Mesenchymal stem cell (in vitro differentiated cells and primary cell): ENCODE measurements at regions not wholly inside any gene's neighbourhood (a gene's known extent, or its start where the extent isn't known, plus 50 kb on each side); places are given as distances from the start of the nearest gene placed in this dataset.

Source experiments
- DNase-seq: peaks from one replicate; pipeline ENCODE4 v3.0.0-alpha.2; 2013
- H2AFZ ChIP-seq: one replicate; pipeline ENCODE4 v1.6.1; 2013; ENCODE audit warnings: low read depth, mild to moderate bottlenecking, control low read depth, inconsistent platforms, low read length, moderate library complexity
- H2AK5ac ChIP-seq: 2 replicates; pipeline ENCODE4 v1.6.1; 2013; ENCODE audit warnings: low read length, moderate library complexity, mild to moderate bottlenecking, inconsistent platforms; ENCODE audit not compliant: severe bottlenecking
- H2BK120ac ChIP-seq: one replicate; pipeline ENCODE4 v1.6.1; 2013; ENCODE audit warnings: low read depth, mild to moderate bottlenecking, inconsistent platforms, low read length, moderate library complexity
- H2BK12ac ChIP-seq, 2 experiments: one replicate each; pipeline ENCODE4 v1.6.1; 2013; ENCODE audit warnings: inconsistent platforms in 2 of 2, low read length in 2 of 2, mild to moderate bottlenecking in 2 of 2, moderate library complexity in 2 of 2, control low read depth in 1 of 2
- H2BK15ac ChIP-seq: one replicate; pipeline ENCODE4 v1.6.1; 2013; ENCODE audit warnings: mild to moderate bottlenecking, low read depth, inconsistent platforms; ENCODE audit not compliant: poor library complexity, severe bottlenecking
- H2BK5ac ChIP-seq: 2 replicates; pipeline ENCODE4 v1.6.1; 2013; ENCODE audit warnings: low read depth, mild to moderate bottlenecking, low read length, control low read depth, inconsistent platforms; ENCODE audit not compliant: poor library complexity, severe bottlenecking
- H3K14ac ChIP-seq, 2 experiments: one replicate each; pipeline ENCODE4 v1.6.1; 2013; ENCODE audit warnings: inconsistent platforms in 2 of 2, low read length in 2 of 2, control low read depth in 1 of 2, mild to moderate bottlenecking in 1 of 2, moderate library complexity in 1 of 2
- H3K18ac ChIP-seq, 2 experiments: one replicate each; pipeline ENCODE4 v1.6.1; 2013; ENCODE audit warnings: inconsistent platforms in 2 of 2, low read length in 2 of 2, control low read depth in 1 of 2, low read depth in 1 of 2, mild to moderate bottlenecking in 1 of 2
- H3K23ac ChIP-seq, 2 experiments: one replicate each; pipeline ENCODE4 v1.6.1; 2013; ENCODE audit warnings: inconsistent platforms in 2 of 2, low read length in 2 of 2, mild to moderate bottlenecking in 2 of 2, moderate library complexity in 2 of 2, control low read depth in 1 of 2
- H3K27ac ChIP-seq: 2 replicates; pipeline ENCODE4 v1.5.1; 2013; ENCODE audit warnings: mild to moderate bottlenecking, moderate library complexity, low read length, control low read depth, inconsistent platforms; ENCODE audit not compliant: poor library complexity, severe bottlenecking
- H3K27me3 ChIP-seq, 2 experiments: 2 replicates each; pipeline versions ENCODE4 v1.6.1 to v1.7.0; 2013; ENCODE audit warnings: low read length in 2 of 2, mild to moderate bottlenecking in 2 of 2, moderate library complexity in 2 of 2, control low read depth in 1 of 2, inconsistent platforms in 1 of 2; ENCODE audit not compliant: control insufficient read depth in 1 of 2, insufficient read depth in 1 of 2
- H3K36me3 ChIP-seq, 2 experiments: 2 replicates each; pipeline versions ENCODE4 v1.6.1 to v1.7.0; 2013; ENCODE audit warnings: low read length in 2 of 2, control low read depth in 1 of 2, inconsistent platforms in 1 of 2, low read depth in 1 of 2, mild to moderate bottlenecking in 1 of 2; ENCODE audit not compliant: insufficient read depth in 2 of 2, control insufficient read depth in 1 of 2
- H3K4ac ChIP-seq, 2 experiments: one replicate each; pipeline ENCODE4 v1.6.1; 2013; ENCODE audit warnings: inconsistent platforms in 2 of 2, low read length in 2 of 2, mild to moderate bottlenecking in 2 of 2, moderate library complexity in 2 of 2, control low read depth in 1 of 2, low read depth in 1 of 2
- H3K4me1 ChIP-seq: 2 replicates; pipeline ENCODE4 v1.6.1; 2013; ENCODE audit warnings: low read depth, low read length, control low read depth; ENCODE audit not compliant: control insufficient read depth, insufficient read depth
- H3K4me2 ChIP-seq: 2 replicates; pipeline ENCODE4 v1.6.1; 2013; ENCODE audit warnings: low read length, mild to moderate bottlenecking, inconsistent platforms; ENCODE audit not compliant: poor library complexity, severe bottlenecking
- H3K4me3 ChIP-seq, 2 experiments: 2 replicates each; pipeline versions ENCODE4 v1.5.1 to v1.7.0; 2013; ENCODE audit warnings: low read length in 2 of 2, mild to moderate bottlenecking in 2 of 2, control low read depth in 1 of 2, low read depth in 1 of 2; ENCODE audit not compliant: insufficient read depth in 1 of 2
- H3K79me1 ChIP-seq: replicated peaks from 2 replicates; pipeline ENCODE4 v1.6.1; 2013; ENCODE audit warnings: mild to moderate bottlenecking, control low read depth, low read length, inconsistent platforms; ENCODE audit not compliant: poor library complexity, severe bottlenecking
- H3K9ac ChIP-seq: 2 replicates; pipeline ENCODE4 v1.7.0; 2013; ENCODE audit warnings: mild to moderate bottlenecking, low read length, moderate library complexity
- H3K9me3 ChIP-seq: 2 replicates; pipeline ENCODE4 v1.7.0; 2013; ENCODE audit warnings: mild to moderate bottlenecking, low read length; ENCODE audit not compliant: control insufficient read depth
- H4K8ac ChIP-seq: one replicate; pipeline ENCODE4 v1.6.1; 2013; ENCODE audit warnings: inconsistent platforms, mild to moderate bottlenecking, low read length, moderate library complexity
- H4K91ac ChIP-seq: one replicate; pipeline ENCODE4 v1.6.1; 2013; ENCODE audit warnings: mild to moderate bottlenecking, low read length, inconsistent platforms
- WGBS: methylation state at CpG from one replicate; pipeline ENCODE4 v1.1.7; 2013; ENCODE audit warnings: mixed read lengths; 5-methylcytosine and 5-hydroxymethylcytosine counted together

GRCh38 chr4:66863481-66863880, 681.8 kb downstream of the CENPC start:
- Histone ChIP-seq H3K36me3 (no peaks in the 10 kb centered on the region), H3K4ac (no peak overlapping the region), H2AK5ac (no peak overlapping the region), H3K4me1 (no peaks in the 10 kb centered on the region), H3K14ac (no peak overlapping the region), H2BK120ac (no peak overlapping the region), H3K27ac (no peak overlapping the region), H2AFZ (no peak overlapping the region), H4K8ac (no peak overlapping the region), H3K9ac (no peak overlapping the region), H3K18ac (no peak overlapping the region), H3K27me3 (no peaks in the 10 kb centered on the region), H4K91ac (no peak overlapping the region), H3K4me3 (no peak overlapping the region), H2BK15ac (no peak overlapping the region), H3K4me2 (no peak overlapping the region), H2BK12ac (no peak overlapping the region), H2BK5ac (no peak overlapping the region), H3K9me3 (no peaks in the 10 kb centered on the region), H3K23ac (no peak overlapping the region), H3K79me1 (no peaks in the 10 kb centered on the region)
- DNase-seq, result no peak

GRCh38 chr4:66855956-66856355, 689.3 kb downstream of the CENPC start:
- Histone ChIP-seq H4K91ac (no peak overlapping the region), H2AK5ac (no peak overlapping the region), H3K9me3 (no peaks in the 10 kb centered on the region), H3K4ac (no peak overlapping the region), H3K23ac (no peak overlapping the region), H4K8ac (no peak overlapping the region), H3K4me3 (no peak overlapping the region), H3K14ac (no peak overlapping the region), H2BK120ac (no peak overlapping the region), H3K4me1 (no peaks in the 10 kb centered on the region), H3K27ac (no peak overlapping the region), H3K36me3 (no peaks in the 10 kb centered on the region), H3K4me2 (no peak overlapping the region), H2BK5ac (no peak overlapping the region), H3K27me3 (no peaks in the 10 kb centered on the region), H3K18ac (no peak overlapping the region), H3K9ac (no peak overlapping the region), H2AFZ (no peak overlapping the region), H3K79me1 (no peaks in the 10 kb centered on the region), H2BK12ac (no peak overlapping the region), H2BK15ac (no peak overlapping the region)
- no CpG with 5 or more reads among the region's 1 CpG for WGBS
- no peak for DNase-seq

- Histone ChIP-seq H3K36me3 (no peaks in the 10 kb centered on the region), H2BK5ac (no peak overlapping the region), H3K18ac (no peak overlapping the region), H3K79me1 (no peaks in the 10 kb centered on the region), H3K4me2 (no peak overlapping the region), H3K14ac (no peak overlapping the region), H3K23ac (no peak overlapping the region), H3K4ac (no peak overlapping the region), H3K9me3 (no peaks in the 10 kb centered on the region), H2AFZ (no peak overlapping the region), H2BK12ac (no peak overlapping the region), H2BK120ac (no peak overlapping the region), H4K8ac (no peak overlapping the region), H2BK15ac (no peak overlapping the region), H4K91ac (no peak overlapping the region), H2AK5ac (no peak overlapping the region), H3K4me1 (no peaks in the 10 kb centered on the region), H3K9ac (no peak overlapping the region), H3K4me3 (no peak overlapping the region), H3K27me3 (no peaks in the 10 kb centered on the region), H3K27ac (no peak overlapping the region)
- DNase-seq, result no peak
- WGBS, result 85% methylated on average over 1 of the region's 3 CpGs
Observed at GRCh38 chr4:66853845-66854244, 691.5 kb downstream of the CENPC start.

- no peak overlapping the region for H3K9ac ChIP-seq
- no peak overlapping the region for H3K4me3 ChIP-seq
- no peak overlapping the region for H2BK15ac ChIP-seq
- no peak overlapping the region for H2BK120ac ChIP-seq
- H3K23ac ChIP-seq, result no peak overlapping the region
- no peak overlapping the region for H2AK5ac ChIP-seq
- no peak overlapping the region for H4K8ac ChIP-seq
- H3K79me1 ChIP-seq, result no peaks in the 10 kb centered on the region
- no peak overlapping the region for H3K4me2 ChIP-seq
- H3K18ac ChIP-seq, result peak overlapping the region in 1 of 2 experiments; percentile 22
- H3K36me3 ChIP-seq, result no peaks in the 10 kb centered on the region
- H3K27me3 ChIP-seq, result no peaks in the 10 kb centered on the region
- 76% methylated on average over 2 of the region's 2 CpGs for WGBS
- no peak overlapping the region for H3K14ac ChIP-seq
- no peak overlapping the region for H2BK12ac ChIP-seq
- H2BK5ac ChIP-seq, result no peak overlapping the region
- H4K91ac ChIP-seq, result no peak overlapping the region
- H2AFZ ChIP-seq, result no peak overlapping the region
- no peak overlapping the region for H3K27ac ChIP-seq
- peak; percentile 38 for DNase-seq
- H3K9me3 ChIP-seq, result no peaks in the 10 kb centered on the region
- H3K4me1 ChIP-seq, result no peaks in the 10 kb centered on the region
- no peak overlapping the region for H3K4ac ChIP-seq
Observed at GRCh38 chr4:66852843-66853242, 692.5 kb downstream of the CENPC start.
